GM21447 (cell line): ENCODE measurements at regions not wholly inside any gene's neighbourhood (a gene's known extent, or its start where the extent isn't known, plus 50 kb on each side); places are given as distances from the start of the nearest gene placed in this dataset.

Source experiments
- ATAC-seq: cut with Tn5 transposase; IDR thresholded peaks from one replicate; pipeline ENCODE4 v1.9.1; 2021; ENCODE audit not compliant: unreplicated experiment

GRCh38 chr2:199629301-199629700, 171.6 kb upstream of the SATB2 start:
- ATAC-seq, result no peak

GRCh38 chr2:199627417-199627816, 169.7 kb upstream of the SATB2 start:
- no peak for ATAC-seq

DNA sequence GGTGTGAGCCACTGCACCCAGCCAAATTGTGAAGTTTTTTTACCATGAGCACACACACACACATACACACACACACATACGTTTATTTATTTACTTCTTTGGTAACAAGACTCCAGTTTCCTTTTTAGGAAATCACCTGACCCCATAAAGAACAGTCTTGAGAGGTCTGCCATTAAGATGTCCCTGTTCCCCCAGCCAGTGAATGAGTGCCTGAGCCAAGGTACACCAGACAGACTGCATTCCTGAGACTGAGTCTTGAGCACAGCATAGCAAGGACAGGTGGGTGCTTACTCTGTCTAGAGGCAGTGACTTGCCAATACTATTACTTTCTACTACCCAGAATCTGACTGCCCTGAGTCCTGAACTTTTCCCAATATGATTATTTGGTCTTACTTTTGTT, 167.2 kb upstream of the SATB2 start:
- no peak for ATAC-seq

DNA sequence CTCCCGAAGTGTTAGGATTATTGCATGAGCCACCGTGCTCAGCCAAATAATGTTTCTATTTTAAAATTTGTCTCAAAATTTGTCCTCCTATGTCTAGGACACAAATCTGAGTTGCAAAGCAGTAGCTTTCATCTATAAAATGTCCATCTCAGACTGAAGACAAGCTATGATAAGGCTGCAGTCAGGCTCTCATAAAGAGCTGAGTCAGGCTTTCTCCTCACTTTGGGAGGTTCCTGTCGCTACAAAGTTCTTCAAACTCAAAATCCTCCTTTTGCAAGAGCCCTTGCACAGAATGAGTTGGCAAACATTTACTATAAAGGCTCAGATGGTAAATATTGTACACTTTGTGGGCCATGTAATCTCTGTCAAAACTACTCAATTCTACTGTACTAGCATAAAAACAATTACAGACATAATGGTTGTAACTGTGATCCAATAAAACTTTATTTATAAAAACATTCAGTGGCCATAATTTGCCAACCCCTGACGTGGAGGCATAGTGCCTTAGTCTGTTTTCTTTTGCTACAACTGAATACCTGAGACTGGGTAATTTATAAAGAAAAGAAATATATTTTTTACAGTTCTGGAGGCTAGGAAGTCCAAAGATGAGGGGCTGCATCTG, 154.9 kb upstream of the SATB2 start:
- ATAC-seq, result no peak

DNA sequence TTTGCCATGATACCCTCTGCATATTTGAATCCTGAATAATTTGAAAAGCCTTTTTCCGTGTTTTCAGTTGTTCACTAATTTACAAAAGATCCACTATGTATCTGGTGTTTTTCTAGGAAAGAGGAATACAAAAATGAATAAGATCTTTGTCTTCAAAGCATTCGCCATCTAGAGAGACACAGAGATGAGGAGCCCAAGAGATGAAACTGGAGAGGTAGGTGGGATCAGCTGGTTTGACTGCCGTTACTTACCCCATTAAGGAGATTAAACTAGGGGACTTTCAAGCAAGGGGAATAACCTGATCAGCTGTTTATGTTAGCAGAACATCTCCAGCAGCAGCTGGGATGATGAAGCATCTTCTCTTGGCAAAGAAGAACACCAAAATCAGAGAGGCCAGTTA, 150.2 kb upstream of the SATB2 start:
- ATAC-seq, result no peak

- ATAC-seq, result no peak
Measured at GRCh38 chr2:199606193-199606780, 148.5 kb upstream of the SATB2 start.

- ATAC-seq, result no peak
Measured at GRCh38 chr2:199603721-199604291, 146.1 kb upstream of the SATB2 start.

GRCh38 chr2:199602896-199603717, 145.4 kb upstream of the SATB2 start:
- no peak for ATAC-seq

DNA sequence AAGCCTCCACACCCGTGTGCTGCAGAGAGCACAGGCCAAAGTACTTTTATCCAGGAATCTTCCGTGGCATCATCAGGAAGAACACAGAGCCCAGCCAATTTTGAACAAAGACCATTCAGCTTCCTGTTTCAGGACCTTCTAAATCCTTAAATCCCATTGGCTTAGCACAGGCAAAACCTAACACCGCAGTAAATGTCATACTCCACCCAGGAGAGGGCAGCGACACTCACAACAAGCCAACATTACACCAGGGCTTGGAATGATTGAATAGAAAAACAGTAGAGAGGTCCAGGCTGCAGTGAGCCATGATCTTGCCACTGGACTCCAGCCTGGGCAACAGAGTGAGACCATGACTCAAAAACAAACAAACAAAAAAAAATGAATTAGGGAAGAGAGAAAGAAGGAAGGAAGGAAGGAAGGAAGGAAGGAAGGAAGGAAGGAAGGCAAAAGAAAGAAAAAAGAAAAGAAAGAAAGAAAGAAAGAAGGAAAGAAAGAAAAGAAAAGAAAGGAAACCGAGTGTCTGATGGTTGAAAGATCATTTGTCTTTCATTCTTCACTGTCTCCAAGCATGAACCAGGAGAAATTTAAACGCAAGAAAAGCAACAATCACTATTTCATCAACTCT, 144.6 kb upstream of the SATB2 start:
- ATAC-seq, result no peak

DNA sequence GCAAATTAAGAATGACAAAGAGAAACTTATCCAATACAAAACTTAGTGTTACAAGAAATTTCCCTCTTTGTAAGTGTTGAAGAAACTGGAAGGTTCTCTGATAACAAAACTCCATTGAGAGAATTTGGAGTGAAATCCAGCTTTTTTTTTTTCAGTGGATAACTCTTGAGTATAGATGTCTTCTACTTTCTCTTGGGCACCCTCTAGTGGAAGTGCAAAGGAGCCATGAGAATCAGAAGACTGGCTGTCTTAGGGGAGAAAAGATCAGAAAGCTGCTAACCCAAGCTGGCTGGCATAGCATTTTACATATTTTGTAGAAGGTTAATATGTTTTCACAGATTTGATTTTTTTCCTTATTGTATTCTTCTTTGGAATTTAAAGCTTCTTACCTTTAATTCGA, 138.8 kb upstream of the SATB2 start:
- no peak for ATAC-seq

DNA sequence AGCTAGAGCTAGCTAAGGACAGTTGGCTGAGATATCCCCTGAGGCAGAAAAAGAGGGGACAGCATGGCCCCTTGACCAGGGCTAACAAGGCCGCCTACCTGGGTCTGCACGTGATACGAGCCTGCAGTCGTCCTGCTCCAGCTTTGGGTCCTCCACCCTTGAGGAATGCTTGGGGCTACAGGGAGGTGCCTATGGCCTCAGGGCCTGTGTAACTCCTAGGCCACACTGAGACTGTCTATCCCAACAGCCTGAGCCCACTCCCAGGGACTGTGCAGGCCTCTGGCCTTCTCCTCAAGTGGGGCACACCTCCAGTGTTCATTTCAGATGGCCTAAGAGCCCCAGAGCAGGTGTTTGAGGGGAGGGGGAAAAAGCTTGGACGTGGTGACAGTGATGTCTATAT, 136.7 kb upstream of the SATB2 start:
- ATAC-seq, result no peak

DNA sequence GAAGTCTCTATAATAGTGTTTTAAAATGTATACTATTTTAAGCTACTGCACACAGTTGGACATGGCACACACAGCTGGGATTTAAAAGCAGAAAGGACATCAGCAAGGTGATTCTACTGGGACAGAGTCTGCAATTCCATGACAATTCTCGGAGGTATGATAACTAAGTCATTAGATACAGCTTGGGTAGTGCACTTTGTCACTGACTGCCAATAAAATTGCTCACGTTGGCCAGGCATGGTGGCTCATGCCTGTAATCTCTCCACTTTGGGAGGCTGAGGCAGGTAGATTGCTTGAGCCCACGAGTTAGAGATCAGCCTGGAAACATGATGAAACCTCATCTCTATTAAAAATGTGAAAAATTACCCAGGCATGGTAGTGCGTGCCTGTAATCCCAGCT, 134.1 kb upstream of the SATB2 start:
- no peak for ATAC-seq

DNA sequence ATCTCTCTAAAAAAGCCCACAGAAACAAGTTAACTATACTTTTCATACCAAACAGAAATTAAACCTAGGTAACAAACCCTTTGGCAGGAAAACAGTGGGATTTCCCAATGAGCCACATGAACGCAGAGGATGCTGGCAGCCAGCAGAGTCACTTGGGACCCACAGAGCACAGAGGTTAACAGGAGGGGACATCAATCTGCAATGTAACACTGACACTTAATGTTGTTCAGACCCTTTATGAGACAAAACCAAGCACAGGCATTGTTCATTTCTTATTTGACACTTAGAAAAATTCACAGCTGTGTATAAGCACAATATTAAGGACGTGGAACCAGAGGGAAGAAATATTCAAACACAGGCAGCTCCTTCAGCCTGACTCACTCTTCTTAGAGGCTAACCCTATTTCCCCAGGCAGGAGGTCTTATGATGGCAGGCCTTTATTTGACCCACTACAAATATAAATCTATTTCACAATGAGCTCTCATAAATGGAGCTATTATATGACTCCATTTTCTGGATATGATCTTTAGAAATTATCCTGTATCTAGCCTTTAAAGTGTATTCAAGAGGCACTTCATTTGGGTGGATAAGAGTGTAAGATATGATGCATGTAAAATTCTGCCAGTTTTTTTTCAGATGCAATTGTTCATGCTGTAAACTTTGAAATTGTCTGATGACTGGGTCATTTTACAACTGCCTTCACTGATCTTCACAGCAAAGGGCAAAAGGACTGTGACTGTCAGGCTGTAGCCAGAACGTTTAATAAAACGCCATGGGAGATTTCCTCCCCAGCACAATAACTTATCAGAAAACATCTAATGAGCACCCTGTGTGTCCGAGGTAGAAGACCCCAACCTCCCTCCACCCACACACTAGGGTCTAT, 132.8 kb upstream of the SATB2 start:
- ATAC-seq, result no peak

DNA sequence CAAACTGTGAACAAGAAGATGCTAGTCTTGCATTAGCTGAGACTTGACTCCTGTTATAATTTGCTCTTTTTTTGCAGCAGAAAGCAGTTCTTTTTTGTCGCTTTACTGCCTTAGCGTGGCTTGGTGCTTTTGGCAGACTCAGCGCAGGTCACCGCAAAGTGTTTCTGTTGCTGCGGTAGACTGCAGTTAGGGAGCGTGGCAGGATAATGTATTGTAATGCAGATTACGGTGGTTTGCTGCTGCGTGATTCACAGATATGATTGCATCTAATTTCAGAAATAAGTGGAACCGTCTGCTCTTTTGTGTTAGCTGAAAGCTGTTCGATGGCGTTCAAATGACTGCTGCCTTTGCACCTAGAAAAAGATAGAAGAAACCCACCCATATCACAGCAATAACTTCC, 131.6 kb upstream of the SATB2 start:
- no peak for ATAC-seq

GRCh38 chr2:199588054-199588453, 130.3 kb upstream of the SATB2 start:
- no peak for ATAC-seq

- no peak for ATAC-seq
Measured at GRCh38 chr2:199586646-199587045, 128.9 kb upstream of the SATB2 start.

- ATAC-seq, result no peak
Measured at GRCh38 chr2:199583676-199584075, 125.9 kb upstream of the SATB2 start.

GRCh38 chr2:199581935-199582360, 124.2 kb upstream of the SATB2 start:
- ATAC-seq, result no peak

DNA sequence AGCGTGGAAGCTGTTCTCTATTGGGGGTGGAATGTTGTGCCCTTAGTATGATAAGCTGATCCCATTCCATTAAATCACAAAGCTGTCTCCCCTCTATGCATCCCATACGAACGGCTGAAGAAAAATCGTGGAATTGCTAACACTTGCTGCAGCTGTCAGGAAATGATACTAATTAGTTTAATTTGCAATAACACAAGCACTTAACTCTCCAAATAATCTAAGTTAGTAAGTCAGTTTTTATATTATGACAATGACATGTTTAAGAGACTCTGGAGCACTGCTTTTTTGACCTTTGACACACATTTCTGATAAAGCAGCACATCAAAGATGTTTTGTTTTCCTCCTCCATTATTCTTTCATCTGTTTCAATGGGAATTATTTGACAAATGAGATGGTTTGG, 123.7 kb upstream of the SATB2 start:
- no peak for ATAC-seq

- no peak for ATAC-seq
Measured at GRCh38 chr2:199575416-199575815, 117.7 kb upstream of the SATB2 start.

GRCh38 chr2:199572571-199572970, 114.8 kb upstream of the SATB2 start:
- no peak for ATAC-seq
